OCI-LY1 (cell line): ENCODE measurements at regions not wholly inside any gene's neighbourhood (a gene's known extent, or its start where the extent isn't known, plus 50 kb on each side); places are given as distances from the start of the nearest gene placed in this dataset.

Experiments
- CTCF ChIP-seq: fragments of 200-600 bp; sonication (generic), shearing (Covaris generic); IDR thresholded peaks from 2 replicates; pipeline ENCODE4 v1.5.1; 2017; ENCODE audit warnings: mild to moderate bottlenecking, antibody characterized with exemption, low read length, moderate library complexity, mixed read lengths
- EZH2 ChIP-seq: fragments of 200-600 bp; sonication (generic), shearing (Covaris generic); IDR thresholded peaks from 2 replicates; pipeline ENCODE4 v1.8.0; 2017; ENCODE audit warnings: borderline replicate concordance, mixed run types, mild to moderate bottlenecking, antibody characterized with exemption, low read length, moderate library complexity, mixed read lengths

- TF ChIP-seq CTCF: no peak
- TF ChIP-seq EZH2: no peak
Measured at GRCh38 chr17:77694391-77695363, 263.8 kb upstream of the TNRC6C start.
